ENCODE measurements at regions not wholly inside any gene's neighbourhood (a gene's known extent, or its start where the extent isn't known, plus 50 kb on each side); places are given as distances from the start of the nearest gene placed in this dataset.

DNA sequence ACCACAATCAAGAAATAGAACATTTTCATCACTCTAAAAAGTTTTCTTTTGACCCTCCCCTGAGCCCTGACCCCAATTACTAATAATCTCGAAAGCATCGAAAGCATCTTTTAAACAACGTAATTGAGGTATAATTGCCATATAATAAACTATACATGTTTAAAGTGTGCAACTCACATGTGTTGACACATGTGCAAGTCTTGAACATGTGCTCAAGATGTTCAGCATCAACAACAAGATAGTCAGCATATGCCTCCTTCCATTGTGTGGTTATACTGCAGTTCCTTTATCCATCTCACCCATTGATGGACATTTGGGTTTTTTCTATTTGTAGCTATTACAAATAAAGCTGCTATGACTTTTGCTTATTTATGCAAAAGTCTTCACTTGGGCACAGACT is 90.7 kb downstream of the RIPK4 start:
- Histone ChIP-seq H3K4me3 (ENCODE audit: insufficient read depth, low read depth, low read length) (no peak overlapping the region), H3K27me3 (ENCODE audit: control insufficient read depth, insufficient read depth, low read length) (no peaks in the 10 kb centered on the region), H3K36me3 (replicated peaks; ENCODE audit: control insufficient read depth, insufficient read depth, low read length) (no peaks in the 10 kb centered on the region)
- DNase-seq, result no peak

DNA sequence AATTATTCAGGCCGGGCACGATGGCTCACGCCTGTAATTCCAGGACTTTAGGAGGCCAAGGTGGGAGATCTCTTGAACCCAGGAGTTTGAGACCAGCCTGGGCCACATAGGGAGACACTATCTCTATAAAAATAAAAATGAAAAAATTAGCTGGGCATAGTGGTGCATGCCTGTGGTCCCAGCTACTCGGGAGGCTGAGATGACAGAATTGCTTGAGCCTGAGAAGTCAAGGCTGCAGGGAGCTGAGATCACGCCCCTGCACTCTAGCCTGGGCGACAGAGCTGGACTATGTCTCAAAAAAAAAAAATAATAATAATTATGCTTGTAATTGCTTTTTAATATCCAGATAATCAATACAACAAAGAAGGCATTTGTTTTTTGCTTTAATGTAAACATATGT is 91.3 kb downstream of the RIPK4 start:
- Histone ChIP-seq H3K27me3 (ENCODE audit: control insufficient read depth, insufficient read depth, low read length) (no peaks in the 10 kb centered on the region), H3K4me3 (ENCODE audit: insufficient read depth, low read depth, low read length) (no peak overlapping the region), H3K36me3 (replicated peaks; ENCODE audit: control insufficient read depth, insufficient read depth, low read length) (no peaks in the 10 kb centered on the region)
- no peak for DNase-seq

DNA sequence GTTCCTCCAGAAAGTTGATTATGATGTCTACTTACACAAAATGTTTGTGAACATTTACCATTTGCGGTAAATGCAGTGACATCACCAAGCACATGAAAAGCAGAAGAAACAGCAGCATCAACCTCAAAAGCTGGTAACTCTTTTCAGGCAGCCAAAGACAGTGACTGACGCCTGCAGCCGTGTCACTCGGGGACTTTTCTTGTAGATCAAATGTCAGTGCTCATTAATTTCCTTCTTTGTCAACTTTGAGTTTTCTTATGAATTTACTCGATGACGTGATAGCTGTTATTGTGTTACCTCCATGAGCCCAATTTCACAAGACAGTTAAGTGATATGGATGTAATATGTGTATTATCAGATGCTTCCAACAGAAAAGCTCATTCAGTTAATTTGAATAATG is 92.5 kb downstream of the RIPK4 start:
- no peaks in the 10 kb centered on the region for H3K36me3 ChIP-seq (replicated peaks; ENCODE audit: control insufficient read depth, insufficient read depth, low read length)

DNA sequence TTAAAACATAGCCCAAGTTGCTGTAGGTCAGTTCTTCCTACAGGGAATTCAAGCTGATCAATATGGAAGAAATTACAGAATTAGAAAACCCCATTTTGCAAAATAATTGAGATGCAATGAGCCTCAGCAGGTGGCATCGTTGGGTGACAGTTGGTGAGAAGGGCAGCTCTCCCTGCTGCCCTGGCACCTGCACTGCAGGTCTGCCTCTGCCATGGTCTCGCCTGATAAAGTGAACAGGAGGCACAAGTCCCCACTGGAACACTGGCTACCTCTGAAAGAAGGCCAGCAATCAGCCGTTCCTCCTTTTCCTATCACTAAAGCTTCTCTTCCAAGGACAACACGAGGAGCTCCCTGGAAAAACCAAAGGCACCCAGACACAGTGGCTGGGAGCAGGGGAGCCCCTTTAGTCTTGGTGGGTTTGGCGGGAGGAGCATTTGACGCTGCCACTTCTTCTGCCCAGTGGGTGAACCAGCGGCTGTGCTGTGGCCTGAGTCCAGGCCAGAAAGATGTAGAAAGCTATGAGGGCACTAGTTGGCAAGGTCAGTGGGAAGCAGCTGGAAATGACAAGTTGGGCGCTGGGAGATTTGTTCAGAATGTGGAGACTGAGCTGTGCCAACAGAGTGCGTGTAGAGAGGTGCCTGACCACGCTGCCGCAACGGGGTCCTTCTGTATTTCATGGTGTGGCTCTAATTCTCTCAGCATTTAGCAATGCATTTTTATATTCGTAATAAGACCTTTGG is 93.1 kb downstream of the RIPK4 start:
- H3K36me3 ChIP-seq (replicated peaks; ENCODE audit: control insufficient read depth, insufficient read depth, low read length), result no peaks in the 10 kb centered on the region
- H3K27me3 ChIP-seq (ENCODE audit: control insufficient read depth, insufficient read depth, low read length), result no peaks in the 10 kb centered on the region
- DNase-seq, result peak; percentile 55
- H3K4me3 ChIP-seq (ENCODE audit: insufficient read depth, low read depth, low read length), result no peak overlapping the region

More for the DNA sequence above, 92.5 kb downstream of the RIPK4 start:
- Histone ChIP-seq H3K27me3 (ENCODE audit: control insufficient read depth, insufficient read depth, low read length) (no peaks in the 10 kb centered on the region), H3K4me3 (ENCODE audit: insufficient read depth, low read depth, low read length) (no peak overlapping the region)
- no peak for DNase-seq

DNA sequence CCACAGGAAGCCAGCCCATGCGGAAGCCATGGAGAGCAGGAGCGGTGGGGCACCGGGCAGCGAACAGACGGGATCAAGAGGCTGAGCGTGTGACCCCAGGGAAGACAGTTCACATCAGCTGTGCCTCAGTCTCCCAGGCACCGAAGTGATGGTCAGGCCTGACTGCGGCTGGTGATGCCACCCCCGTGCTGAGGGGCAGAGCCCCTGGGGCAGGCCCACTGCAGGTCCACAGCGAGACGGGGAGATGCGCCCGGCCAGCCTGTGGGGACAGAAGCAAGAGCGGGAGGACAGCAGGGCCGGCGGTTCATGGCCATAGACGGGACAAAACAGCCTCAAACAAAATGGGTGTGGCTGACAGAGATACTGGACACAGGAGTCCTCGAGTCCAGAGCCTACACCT is 93.8 kb downstream of the RIPK4 start:
- Histone ChIP-seq H3K4me3 (ENCODE audit: insufficient read depth, low read depth, low read length) (no peak overlapping the region), H3K27me3 (ENCODE audit: control insufficient read depth, insufficient read depth, low read length) (no peaks in the 10 kb centered on the region), H3K36me3 (replicated peaks; ENCODE audit: control insufficient read depth, insufficient read depth, low read length) (no peaks in the 10 kb centered on the region)
- peak; percentile 49 for DNase-seq

DNA sequence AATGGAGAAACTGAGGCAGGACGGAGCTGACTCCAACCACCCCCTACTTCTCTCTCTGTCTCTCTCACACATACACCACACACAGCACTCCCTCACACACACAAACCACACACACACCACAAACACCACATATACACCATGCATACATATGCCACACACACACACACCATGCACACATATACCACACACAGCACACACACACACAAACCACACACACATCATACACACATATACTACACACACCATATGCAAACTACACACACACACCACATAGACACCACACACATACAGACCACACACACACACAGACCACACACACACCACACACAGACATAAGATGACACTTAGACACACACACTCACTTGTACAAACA is 94.3 kb downstream of the RIPK4 start:
- Histone ChIP-seq H3K36me3 (replicated peaks; ENCODE audit: control insufficient read depth, insufficient read depth, low read length) (no peaks in the 10 kb centered on the region), H3K4me3 (ENCODE audit: insufficient read depth, low read depth, low read length) (no peak overlapping the region), H3K27me3 (ENCODE audit: control insufficient read depth, insufficient read depth, low read length) (no peaks in the 10 kb centered on the region)
- no peak for DNase-seq

DNA sequence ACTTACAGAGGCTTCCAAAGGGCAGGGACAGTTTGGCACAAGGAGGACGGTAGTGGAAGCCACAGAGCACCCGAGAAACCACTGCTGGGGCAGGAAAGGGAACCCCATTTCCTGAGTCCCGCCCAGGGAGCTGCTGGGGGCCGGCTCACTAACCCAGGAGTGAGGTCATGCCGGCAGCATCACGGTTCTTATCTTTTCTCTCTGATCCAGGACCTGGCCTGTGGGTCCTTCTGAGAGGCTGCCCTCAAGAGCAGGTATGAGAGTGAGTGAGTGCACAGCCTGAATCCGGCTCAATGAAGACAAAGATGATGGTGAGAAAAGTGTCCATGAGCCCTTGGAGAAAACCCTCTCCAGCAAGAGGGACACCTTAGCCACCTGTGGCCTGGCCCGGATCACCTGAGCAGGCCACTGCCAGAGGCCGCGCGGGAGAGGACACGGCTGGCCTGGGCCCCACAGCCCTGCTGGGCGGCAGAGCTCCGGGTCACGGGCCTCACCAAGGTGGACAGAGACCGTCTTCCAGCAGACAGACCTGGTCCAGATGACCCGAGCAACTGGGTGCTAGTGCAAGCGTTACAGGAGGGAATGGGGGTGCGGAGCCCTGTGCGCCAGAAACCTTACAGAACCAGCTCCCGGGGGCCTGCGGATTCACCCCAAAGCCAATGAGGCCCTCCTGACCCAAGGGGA is 94.9 kb downstream of the RIPK4 start:
- no peaks in the 10 kb centered on the region for H3K36me3 ChIP-seq (replicated peaks; ENCODE audit: control insufficient read depth, insufficient read depth, low read length)
- DNase-seq, result peak; percentile 52
- no peaks in the 10 kb centered on the region for H3K27me3 ChIP-seq (ENCODE audit: control insufficient read depth, insufficient read depth, low read length)
- H3K4me3 ChIP-seq (ENCODE audit: insufficient read depth, low read depth, low read length), result no peak overlapping the region

DNA sequence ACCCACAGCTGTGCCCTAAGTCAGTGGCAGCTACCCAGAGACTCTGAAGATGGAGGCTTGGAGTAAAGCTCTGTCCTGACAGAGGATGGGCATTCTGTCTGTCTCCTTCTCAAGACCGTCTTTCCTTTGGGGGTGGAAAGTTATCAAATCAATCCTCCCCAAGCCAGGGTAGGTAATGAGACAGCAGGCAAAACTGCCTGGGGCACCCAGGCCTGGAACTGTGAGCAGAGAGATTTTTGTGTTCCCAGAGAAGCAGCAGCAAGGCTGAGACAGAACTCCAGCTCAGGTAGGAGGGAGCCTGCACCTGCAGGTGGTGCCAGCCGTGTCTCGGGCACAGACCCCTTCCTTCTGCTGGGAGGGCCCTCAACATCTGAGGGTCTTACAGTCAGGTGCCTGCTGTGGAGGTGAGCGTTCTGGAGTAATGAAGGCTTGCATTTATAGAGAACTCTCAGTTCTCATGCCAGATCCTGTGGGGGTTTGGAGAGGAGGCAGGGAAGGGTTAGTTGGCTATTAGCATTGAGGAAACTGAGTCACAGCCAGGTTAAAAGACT is 95.6 kb downstream of the RIPK4 start:
- no peak overlapping the region for H3K4me3 ChIP-seq (ENCODE audit: insufficient read depth, low read depth, low read length)

DNA sequence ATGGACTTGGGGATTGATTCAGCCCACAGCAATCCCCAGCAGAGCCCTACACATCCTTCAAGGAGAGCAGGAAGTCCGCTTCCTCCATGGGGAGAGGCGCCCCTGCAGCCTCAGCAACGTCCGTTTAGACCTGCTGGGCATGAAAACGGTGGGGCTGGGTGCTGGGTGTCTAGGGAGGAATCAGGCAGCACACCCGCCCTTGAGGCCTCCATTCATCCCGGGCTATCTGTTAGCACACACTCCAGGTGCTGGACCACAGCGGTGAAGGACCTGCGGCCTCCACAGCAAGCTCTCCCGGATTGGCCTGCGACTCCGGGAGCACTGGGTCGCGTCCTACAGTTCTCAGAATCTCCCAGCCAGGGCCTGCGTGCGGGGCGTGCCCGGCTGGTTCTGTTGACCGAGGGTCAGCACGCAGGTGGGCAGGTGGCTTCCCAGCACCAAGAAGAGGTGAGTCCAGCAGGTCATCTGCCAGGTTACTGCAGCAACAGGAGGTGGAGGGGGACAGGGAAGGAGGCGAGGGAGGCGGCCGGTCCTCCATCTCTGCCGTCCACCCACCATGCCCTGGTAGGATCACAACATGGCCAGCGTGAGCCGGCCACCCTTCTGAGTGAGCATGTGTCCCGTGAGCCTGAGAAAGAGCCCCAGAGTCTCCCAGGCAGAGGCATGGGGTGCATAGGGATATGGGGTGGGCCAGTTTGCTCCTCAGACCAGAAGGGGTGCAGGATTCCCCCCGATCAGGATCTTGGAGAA is 96.6 kb downstream of the RIPK4 start:
- DNase-seq, result peak; percentile 44
- no peak overlapping the region for H3K4me3 ChIP-seq (ENCODE audit: insufficient read depth, low read depth, low read length)
- H3K36me3 ChIP-seq (replicated peaks; ENCODE audit: control insufficient read depth, insufficient read depth, low read length), result no peaks in the 10 kb centered on the region
- no peaks in the 10 kb centered on the region for H3K27me3 ChIP-seq (ENCODE audit: control insufficient read depth, insufficient read depth, low read length)

More for the DNA sequence above, 95.6 kb downstream of the RIPK4 start:
- peak; percentile 38 for DNase-seq
- no peaks in the 10 kb centered on the region for H3K27me3 ChIP-seq (ENCODE audit: control insufficient read depth, insufficient read depth, low read length)
- H3K36me3 ChIP-seq (replicated peaks; ENCODE audit: control insufficient read depth, insufficient read depth, low read length), result no peaks in the 10 kb centered on the region

DNA sequence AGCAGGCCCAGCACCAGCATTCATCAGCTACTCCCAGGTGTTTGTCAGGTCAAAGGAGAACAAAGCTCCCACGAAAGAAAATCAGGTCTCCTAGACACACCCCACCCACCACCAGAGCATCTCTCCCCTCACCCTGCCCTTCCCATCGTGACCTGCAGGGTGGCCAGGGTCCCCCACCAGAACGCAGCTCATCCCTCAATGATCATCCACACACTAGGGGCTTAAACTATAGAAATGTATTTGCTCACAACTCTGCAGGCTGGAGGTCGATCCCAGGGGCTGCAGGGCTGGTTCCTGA is 97.4 kb downstream of the RIPK4 start:
- peak; percentile 75 for DNase-seq
- H3K36me3 ChIP-seq (replicated peaks; ENCODE audit: control insufficient read depth, insufficient read depth, low read length), result no peaks in the 10 kb centered on the region
- H3K27me3 ChIP-seq (ENCODE audit: control insufficient read depth, insufficient read depth, low read length), result no peaks in the 10 kb centered on the region
- H3K4me3 ChIP-seq (ENCODE audit: insufficient read depth, low read depth, low read length), result no peak overlapping the region

DNA sequence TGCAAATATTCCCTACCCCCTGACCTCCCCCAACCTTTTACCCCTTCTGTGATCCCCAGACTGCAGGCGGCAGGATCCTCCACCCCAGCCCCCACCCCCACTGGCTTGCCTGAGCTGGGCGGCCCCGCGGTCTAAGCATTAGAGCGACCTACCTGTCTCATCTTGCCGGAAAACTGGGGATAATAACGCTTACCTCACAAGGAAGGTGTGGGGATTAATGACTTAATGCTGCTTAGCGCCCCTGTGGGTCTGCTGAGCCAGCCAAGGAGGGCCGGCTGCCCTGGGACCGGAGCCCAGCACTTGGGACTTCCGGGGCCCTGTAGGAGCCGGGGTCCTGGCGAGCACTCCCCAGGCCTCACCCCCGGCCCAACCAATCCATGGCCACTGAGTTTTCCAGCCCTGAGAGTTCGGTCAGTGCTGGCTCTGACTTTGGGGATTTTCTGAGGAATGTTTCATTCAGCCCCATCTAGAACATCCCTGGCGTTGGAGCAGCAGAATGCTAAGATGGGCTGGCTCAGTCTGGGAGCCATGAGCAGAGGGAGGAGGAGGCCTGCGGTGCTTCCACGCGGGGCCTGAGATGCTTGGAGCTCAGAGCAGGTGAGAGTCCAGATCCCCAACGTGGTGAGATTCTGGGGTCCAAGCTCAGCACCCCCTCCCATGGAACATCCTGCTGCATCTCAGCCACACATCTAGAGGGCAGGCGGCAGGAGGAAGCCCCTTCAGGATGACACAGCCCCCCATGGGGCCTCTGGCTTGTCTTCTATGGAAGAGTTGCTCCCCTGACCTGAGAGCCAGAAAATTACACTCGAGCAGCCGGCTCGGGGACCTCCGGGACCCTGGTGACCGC is 97.9 kb downstream of the RIPK4 start:
- DNase-seq, result peak; percentile 63
- no peak overlapping the region for H3K4me3 ChIP-seq (ENCODE audit: insufficient read depth, low read depth, low read length)
- no peaks in the 10 kb centered on the region for H3K27me3 ChIP-seq (ENCODE audit: control insufficient read depth, insufficient read depth, low read length)
- H3K36me3 ChIP-seq (replicated peaks; ENCODE audit: control insufficient read depth, insufficient read depth, low read length), result no peaks in the 10 kb centered on the region

DNA sequence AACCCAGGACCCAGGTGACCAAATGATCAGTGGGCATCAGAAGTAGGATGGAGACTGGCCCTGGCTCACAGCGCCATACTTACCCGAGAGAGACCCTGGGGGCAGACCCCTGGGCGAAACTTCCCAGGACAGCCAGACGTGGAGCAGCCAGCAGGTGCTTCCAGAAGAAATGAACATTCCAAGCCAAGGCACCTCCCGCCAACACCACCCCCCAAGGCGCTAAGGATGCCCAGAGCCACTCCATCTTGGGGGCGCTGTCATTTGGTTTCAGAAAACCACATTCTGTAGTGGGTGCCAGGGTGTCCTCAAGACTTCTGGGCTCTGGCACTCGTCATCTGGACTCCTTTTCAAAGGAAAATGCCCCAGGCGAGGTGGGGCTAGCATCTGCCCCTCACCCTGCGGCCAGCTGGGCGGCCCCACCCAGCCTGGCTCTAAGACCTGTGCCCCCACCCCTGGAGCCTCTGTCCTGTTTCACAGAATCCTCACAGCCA is 98.8 kb downstream of the RIPK4 start:
- Histone ChIP-seq H3K36me3 (replicated peaks; ENCODE audit: control insufficient read depth, insufficient read depth, low read length) (no peaks in the 10 kb centered on the region), H3K27me3 (ENCODE audit: control insufficient read depth, insufficient read depth, low read length) (no peaks in the 10 kb centered on the region), H3K4me3 (ENCODE audit: insufficient read depth, low read depth, low read length) (no peak overlapping the region)
- peak; percentile 36 for DNase-seq

DNA sequence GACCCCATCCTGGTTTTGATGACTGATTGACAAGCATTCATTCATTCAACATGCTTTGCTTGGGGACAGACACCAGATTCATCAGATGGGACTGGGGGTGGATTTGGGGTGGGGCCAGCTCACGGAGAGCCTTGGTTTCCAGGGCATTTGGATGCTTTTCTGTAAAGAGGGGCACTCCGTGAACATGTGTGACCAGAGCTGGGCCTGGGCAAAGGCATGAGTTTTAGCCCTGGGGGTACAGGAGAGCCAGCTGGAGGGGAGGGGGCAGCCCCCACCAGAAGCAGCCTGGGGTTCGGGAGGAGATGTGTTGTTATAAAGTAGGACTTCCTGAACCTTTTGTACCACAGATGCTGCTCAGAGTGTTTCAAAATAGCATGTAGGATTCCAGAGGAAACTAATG is 99.7 kb downstream of the RIPK4 start:
- H3K27me3 ChIP-seq (ENCODE audit: control insufficient read depth, insufficient read depth, low read length), result no peaks in the 10 kb centered on the region
- H3K4me3 ChIP-seq (ENCODE audit: insufficient read depth, low read depth, low read length), result no peak overlapping the region
- peak; percentile 19 for DNase-seq
- no peaks in the 10 kb centered on the region for H3K36me3 ChIP-seq (replicated peaks; ENCODE audit: control insufficient read depth, insufficient read depth, low read length)

DNA sequence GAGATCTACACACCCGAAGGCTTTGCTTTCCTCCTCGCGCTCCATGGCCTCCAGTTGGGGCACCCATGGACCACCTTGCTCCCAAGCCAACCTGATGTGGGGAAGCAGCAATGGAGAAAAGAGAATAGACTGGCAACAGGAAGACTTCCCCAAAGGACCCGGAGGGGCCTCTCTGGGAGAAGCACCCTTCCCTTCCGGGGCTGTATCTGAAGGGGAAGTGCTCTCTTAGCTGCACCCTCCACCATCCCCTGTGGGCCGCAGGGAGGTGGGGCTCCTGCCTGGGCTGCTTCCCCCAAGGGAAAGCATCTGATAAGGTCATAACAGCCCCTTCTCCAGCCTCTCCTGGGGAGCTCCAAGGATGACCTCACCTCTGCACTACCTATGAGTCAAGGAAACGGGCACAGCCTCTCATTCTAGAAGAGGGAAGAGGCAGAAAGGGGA is 100.2 kb downstream of the RIPK4 start:
- H3K36me3 ChIP-seq (replicated peaks; ENCODE audit: control insufficient read depth, insufficient read depth, low read length), result no peaks in the 10 kb centered on the region
- no peaks in the 10 kb centered on the region for H3K27me3 ChIP-seq (ENCODE audit: control insufficient read depth, insufficient read depth, low read length)
- H3K4me3 ChIP-seq (ENCODE audit: insufficient read depth, low read depth, low read length), result no peak overlapping the region
- peak; percentile 31 for DNase-seq
